GM06990 (cell line): ENCODE measurements at regions not wholly inside any gene's neighbourhood (a gene's known extent, or its start where the extent isn't known, plus 50 kb on each side); places are given as distances from the start of the nearest gene placed in this dataset.

Experiments
- DNase-seq: peaks from one replicate; pipeline ENCODE4 v3.0.0-alpha.2; 2011; ENCODE audit not compliant: insufficient read length; ENCODE audit errors: extremely low read depth
- H3K27me3 ChIP-seq: replicated peaks from 2 replicates; pipeline ENCODE4 v1.6.0; 2011; ENCODE audit warnings: low read length; ENCODE audit not compliant: control insufficient read depth, insufficient read depth
- H3K36me3 ChIP-seq: 2 replicates; pipeline ENCODE4 v1.5.1; 2011; ENCODE audit warnings: low read length; ENCODE audit not compliant: control insufficient read depth, insufficient read depth
- H3K4me3 ChIP-seq: replicated peaks from 2 replicates; pipeline ENCODE4 v1.5.1; 2011; ENCODE audit warnings: low read depth, mild to moderate bottlenecking, control low read depth, low read length
- CTCF ChIP-seq: IDR thresholded peaks from 2 replicates; pipeline ENCODE4 v1.5.1; 2011; ENCODE audit warnings: low read length, control low read depth, mild to moderate bottlenecking, inconsistent platforms; ENCODE audit not compliant: insufficient read depth, poor library complexity, severe bottlenecking

- TF ChIP-seq CTCF = no peak
Observed at GRCh38 chr16:35142147-35142808, 1682.9 kb downstream of the TP53TG3F start.

GRCh38 chr16:35142809-35143192 lies 1683.4 kb downstream of the TP53TG3F start:
- H3K4me3 ChIP-seq = no peak overlapping the region
- DNase-seq = no peak
- H3K36me3 ChIP-seq = no peaks in the 10 kb centered on the region
- no peak for TF ChIP-seq CTCF
- H3K27me3 ChIP-seq = no peaks in the 10 kb centered on the region

More at GRCh38 chr16:35142147-35142808, 1682.9 kb downstream of the TP53TG3F start:
- Histone ChIP-seq H3K36me3 (no peaks in the 10 kb centered on the region), H3K27me3 (no peaks in the 10 kb centered on the region), H3K4me3 (no peak overlapping the region)
- no peak for DNase-seq

- no peak for DNase-seq
- Histone ChIP-seq H3K4me3 (no peak overlapping the region), H3K36me3 (no peaks in the 10 kb centered on the region), H3K27me3 (no peaks in the 10 kb centered on the region)
- no peak for TF ChIP-seq CTCF
Observed at GRCh38 chr16:35144212-35144932, 1685.0 kb downstream of the TP53TG3F start.

GRCh38 chr16:35146031-35146710 lies 1686.8 kb downstream of the TP53TG3F start:
- no peak overlapping the region for H3K4me3 ChIP-seq
- no peak for TF ChIP-seq CTCF
- no peaks in the 10 kb centered on the region for H3K27me3 ChIP-seq
- DNase-seq = no peak
- H3K36me3 ChIP-seq = no peaks in the 10 kb centered on the region

- no peak overlapping the region for H3K4me3 ChIP-seq
- no peak for TF ChIP-seq CTCF
- H3K27me3 ChIP-seq = no peaks in the 10 kb centered on the region
- H3K36me3 ChIP-seq = no peaks in the 10 kb centered on the region
- DNase-seq = no peak
Observed at GRCh38 chr16:35146723-35147458, 1687.5 kb downstream of the TP53TG3F start.
